HEK293 (cell line): ENCODE measurements at regions not wholly inside any gene's neighbourhood (a gene's known extent, or its start where the extent isn't known, plus 50 kb on each side); places are given as distances from the start of the nearest gene placed in this dataset.

Experiments used
- KLF10 ChIP-seq: fragments of 450-650 bp; IDR thresholded peaks from 2 replicates; pipeline ENCODE4 v1.5.1; 2018; ENCODE audit warnings: missing biosample characterization, mild to moderate bottlenecking, missing genetic modification characterization
- MYNN ChIP-seq: fragments of 450-650 bp; formaldehyde crosslinking; IDR thresholded peaks from 2 replicates; pipeline ENCODE4 v1.5.1; 2016; ENCODE audit warnings: missing biosample characterization, missing genetic modification characterization, borderline replicate concordance
- SALL2 ChIP-seq: fragments of 450-650 bp; formaldehyde crosslinking; IDR thresholded peaks from 2 replicates; pipeline ENCODE4 v1.5.0; 2017; ENCODE audit warnings: missing biosample characterization, mild to moderate bottlenecking, missing genetic modification characterization, borderline replicate concordance
- ZBTB49 ChIP-seq: fragments of 450-650 bp; formaldehyde crosslinking; IDR thresholded peaks from 2 replicates; pipeline ENCODE4 v1.5.1; 2016; ENCODE audit warnings: missing biosample characterization, missing genetic modification characterization, low read depth
- ZNF658 ChIP-seq: fragments of 450-650 bp; formaldehyde crosslinking; IDR thresholded peaks from 2 replicates; pipeline ENCODE4; 2016; ENCODE audit warnings: missing biosample characterization, missing genetic modification characterization
- TF ChIP-seq, protein P1 (sequence below): fragments of 450-650 bp; formaldehyde crosslinking; IDR thresholded peaks from 2 replicates; pipeline ENCODE4 v1.5.1; 2016; ENCODE audit warnings: missing biosample characterization, missing genetic modification characterization

DNA sequence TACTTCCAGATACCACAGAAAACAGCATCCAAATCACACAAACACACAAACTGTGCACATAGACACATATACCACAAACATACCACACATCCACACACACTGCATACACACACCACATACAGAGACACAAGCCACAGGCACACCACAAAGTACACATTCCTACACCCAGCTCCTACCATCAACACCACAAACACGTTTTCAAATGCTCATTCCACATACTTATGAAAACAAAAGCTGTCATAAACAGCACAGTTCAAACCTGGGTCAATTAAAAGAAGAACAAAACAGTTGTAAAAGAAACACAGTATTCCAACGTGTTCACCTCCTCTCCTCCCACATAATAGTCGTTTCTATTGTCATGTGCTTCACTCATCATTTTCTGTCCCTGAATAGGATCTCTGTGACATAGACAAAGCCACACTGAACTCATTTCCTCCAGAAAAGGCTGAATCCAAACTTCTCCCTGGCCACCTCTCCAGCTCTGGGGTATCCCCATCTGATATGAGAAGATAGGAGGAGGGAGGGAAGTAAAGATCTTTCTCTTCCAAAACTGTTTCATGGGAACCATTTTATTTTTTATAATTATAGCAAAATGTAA is 89.2 kb downstream of the CXCL12 start:
- TF ChIP-seq, protein P1, sequence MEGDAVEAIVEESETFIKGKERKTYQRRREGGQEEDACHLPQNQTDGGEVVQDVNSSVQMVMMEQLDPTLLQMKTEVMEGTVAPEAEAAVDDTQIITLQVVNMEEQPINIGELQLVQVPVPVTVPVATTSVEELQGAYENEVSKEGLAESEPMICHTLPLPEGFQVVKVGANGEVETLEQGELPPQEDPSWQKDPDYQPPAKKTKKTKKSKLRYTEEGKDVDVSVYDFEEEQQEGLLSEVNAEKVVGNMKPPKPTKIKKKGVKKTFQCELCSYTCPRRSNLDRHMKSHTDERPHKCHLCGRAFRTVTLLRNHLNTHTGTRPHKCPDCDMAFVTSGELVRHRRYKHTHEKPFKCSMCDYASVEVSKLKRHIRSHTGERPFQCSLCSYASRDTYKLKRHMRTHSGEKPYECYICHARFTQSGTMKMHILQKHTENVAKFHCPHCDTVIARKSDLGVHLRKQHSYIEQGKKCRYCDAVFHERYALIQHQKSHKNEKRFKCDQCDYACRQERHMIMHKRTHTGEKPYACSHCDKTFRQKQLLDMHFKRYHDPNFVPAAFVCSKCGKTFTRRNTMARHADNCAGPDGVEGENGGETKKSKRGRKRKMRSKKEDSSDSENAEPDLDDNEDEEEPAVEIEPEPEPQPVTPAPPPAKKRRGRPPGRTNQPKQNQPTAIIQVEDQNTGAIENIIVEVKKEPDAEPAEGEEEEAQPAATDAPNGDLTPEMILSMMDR = no peak
- TF ChIP-seq ZBTB49 (tag by site-specific recombination) (no peak), SALL2 (tag by site-specific recombination) (no peak), ZNF658 (no peak), MYNN (tag by site-specific recombination) (no peak), KLF10 (tag by site-specific recombination) (no peak)
